VCaP (cell line): ENCODE measurements at regions not wholly inside any gene's neighbourhood (a gene's known extent, or its start where the extent isn't known, plus 50 kb on each side); places are given as distances from the start of the nearest gene placed in this dataset.

Source experiments
- H3K27ac ChIP-seq: fragments of 450-650 bp; 2 replicates; pipeline ENCODE4 v1.5.1; 2017
- CTCF ChIP-seq: fragments of 450-650 bp; conservative IDR thresholded peaks from 2 replicates; pipeline ENCODE4 v1.5.1; 2017; ENCODE audit warnings: mild to moderate bottlenecking, moderate library complexity

- H3K27ac ChIP-seq: no peak overlapping the region
- TF ChIP-seq CTCF: no peak
These were observed 167.1 kb upstream of the NECTIN3 start for GRCh38 chr3:110904520-110904890.

- no peak for TF ChIP-seq CTCF
- H3K27ac ChIP-seq: no peak overlapping the region
These were observed 166.5 kb upstream of the NECTIN3 start for GRCh38 chr3:110905121-110905520.

GRCh38 chr3:110909839-110910238 lies 161.8 kb upstream of the NECTIN3 start:
- H3K27ac ChIP-seq: peak overlapping the region; percentile 66
- TF ChIP-seq CTCF: no peak

GRCh38 chr3:110910346-110910955 lies 161.2 kb upstream of the NECTIN3 start:
- no peak for TF ChIP-seq CTCF
- H3K27ac ChIP-seq: peak overlapping the region; percentile 66

GRCh38 chr3:110918963-110919362 lies 152.7 kb upstream of the NECTIN3 start:
- no peak overlapping the region for H3K27ac ChIP-seq
- TF ChIP-seq CTCF: no peak

- no peak overlapping the region for H3K27ac ChIP-seq
- TF ChIP-seq CTCF: no peak
These were observed 145.8 kb upstream of the NECTIN3 start for GRCh38 chr3:110925798-110926197.

- peak overlapping the region; percentile 64 for H3K27ac ChIP-seq
- no peak for TF ChIP-seq CTCF
These were observed 143.5 kb upstream of the NECTIN3 start for GRCh38 chr3:110928016-110928662.
